Natural killer cell (primary cell): ENCODE measurements at regions not wholly inside any gene's neighbourhood (a gene's known extent, or its start where the extent isn't known, plus 50 kb on each side); places are given as distances from the start of the nearest gene placed in this dataset.
"Not testable (repeated sequence)": the region's sequence is repeated elsewhere in the genome, so short reads cannot be mapped to it uniquely, and the experiment has no call there.

Experiments used
- ATAC-seq, 3 donors: fragments of 150-1000 bp in 2 of 3; fragments of 200-7000 bp in 1 of 3; cut with Tn5 transposase; 1 replicate in 1 of 3; 2 replicates in 2 of 3; pipeline ENCODE4 v1.10.0; 2021; ENCODE audit warnings: mild to moderate bottlenecking in 2 of 3, moderate library complexity in 2 of 3
- DNase-seq, 2 donors: peaks; one replicate each; pipeline versions ENCODE4 v3.0.0 to v3.0.0-alpha.2; 2013 to 2021; ENCODE audit warnings: mixed read lengths in 1 of 2
- H3K27ac ChIP-seq: one replicate; pipeline ENCODE4 v1.5.1; 2013; ENCODE audit warnings: mild to moderate bottlenecking, low read length
- H3K27me3 ChIP-seq: one replicate; pipeline ENCODE4 v1.6.1; 2013; ENCODE audit warnings: low read length; ENCODE audit not compliant: control insufficient read depth, insufficient read depth
- H3K36me3 ChIP-seq: one replicate; pipeline ENCODE4 v1.6.1; 2013; ENCODE audit warnings: low read length; ENCODE audit not compliant: control insufficient read depth, insufficient read depth
- H3K4me1 ChIP-seq: one replicate; pipeline ENCODE4 v1.6.1; 2013; ENCODE audit warnings: low read length; ENCODE audit not compliant: control insufficient read depth, insufficient read depth
- H3K4me3 ChIP-seq: one replicate; pipeline ENCODE4 v1.5.1; 2013; ENCODE audit warnings: low read length
- H3K9me3 ChIP-seq: one replicate; pipeline ENCODE4 v1.6.1; 2013; ENCODE audit warnings: low read length; ENCODE audit not compliant: control insufficient read depth, insufficient read depth
- H3K27ac Mint-ChIP-seq, 2 donors: one replicate each; pipeline ENCODE4 v1.8.0; 2022; ENCODE audit warnings: mild to moderate bottlenecking in 2 of 2, mixed read lengths in 2 of 2, moderate library complexity in 1 of 2
- H3K27me3 Mint-ChIP-seq, 2 donors: one replicate each; pipeline ENCODE4 v1.8.0; 2022; ENCODE audit warnings: low read depth in 2 of 2, mixed read lengths in 2 of 2
- H3K36me3 Mint-ChIP-seq: one replicate; pipeline ENCODE4 v1.8.0; 2022; ENCODE audit warnings: mixed read lengths
- H3K4me1 Mint-ChIP-seq, 2 donors: one replicate each; pipeline ENCODE4 v1.8.0; 2022; ENCODE audit warnings: mixed read lengths in 2 of 2
- H3K4me3 Mint-ChIP-seq: one replicate; pipeline ENCODE4 v1.8.0; 2022; ENCODE audit warnings: mild to moderate bottlenecking, moderate library complexity, mixed read lengths
- H3K9me3 Mint-ChIP-seq, 2 donors: one replicate each; pipeline ENCODE4 v1.8.0; 2022; ENCODE audit warnings: mixed read lengths in 2 of 2
- CTCF ChIP-seq: fragments of 200-600 bp; IDR thresholded peaks from one replicate; pipeline ENCODE4 v1.8.0; 2022; ENCODE audit warnings: antibody characterized with exemption
- WGBS: methylation state at CpG from one replicate; pipeline ENCODE4 v1.1.7; 2013; ENCODE audit warnings: missing lambda C conversion rate; ENCODE audit not compliant: insufficient coverage; 5-methylcytosine and 5-hydroxymethylcytosine counted together
- intact Hi-C: fragments of 100-400 bp; cut with micrococcal nuclease; formaldehyde crosslinking; loops from one replicate; pipeline ENCODE4 v1.14.2; 2022

DNA sequence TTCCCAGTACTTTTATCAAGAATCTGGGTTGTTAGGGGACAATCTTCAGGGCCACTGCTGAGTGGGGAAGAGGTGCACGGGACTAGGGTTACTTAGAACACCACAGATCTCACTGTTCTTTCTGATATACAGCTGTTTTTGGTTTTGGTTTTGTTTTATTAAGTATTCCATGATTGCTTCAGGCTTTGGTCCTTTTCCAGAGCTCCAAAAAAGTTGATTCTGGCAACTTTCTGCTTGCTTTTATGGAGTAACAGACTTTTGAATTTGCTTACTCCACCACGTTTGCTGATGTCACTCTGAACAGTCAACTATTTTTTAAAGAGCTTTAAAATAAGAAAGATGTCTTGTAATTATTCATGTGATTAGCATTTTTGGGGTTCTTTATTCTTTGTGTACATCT lies 368.1 kb upstream of the FOXG1 start:
- Histone ChIP-seq H3K4me3 (no peak overlapping the region), H3K27me3 (no peaks in the 10 kb centered on the region), H3K36me3 (no peaks in the 10 kb centered on the region), H3K4me1 (no peaks in the 10 kb centered on the region), H3K9me3 (no peaks in the 10 kb centered on the region), H3K27ac (no peak overlapping the region)
- no peak for ATAC-seq
- WGBS: 73% methylated on average over 2 of the region's 2 CpGs
- peaks cover 12% of the 10 kb centered on the region for H3K36me3 Mint-ChIP-seq
- H3K4me3 Mint-ChIP-seq: no peak overlapping the region
- H3K27ac Mint-ChIP-seq: no peak overlapping the region
- H3K9me3 Mint-ChIP-seq: peaks cover 7 to 14% of the 10 kb centered on the region in 2 donors
- DNase-seq: no peak
- intact Hi-C loops: no loop called here
- no peak for TF ChIP-seq CTCF
- no peaks in the 10 kb centered on the region for H3K4me1 Mint-ChIP-seq
- H3K27me3 Mint-ChIP-seq: no peaks in the 10 kb centered on the region

DNA sequence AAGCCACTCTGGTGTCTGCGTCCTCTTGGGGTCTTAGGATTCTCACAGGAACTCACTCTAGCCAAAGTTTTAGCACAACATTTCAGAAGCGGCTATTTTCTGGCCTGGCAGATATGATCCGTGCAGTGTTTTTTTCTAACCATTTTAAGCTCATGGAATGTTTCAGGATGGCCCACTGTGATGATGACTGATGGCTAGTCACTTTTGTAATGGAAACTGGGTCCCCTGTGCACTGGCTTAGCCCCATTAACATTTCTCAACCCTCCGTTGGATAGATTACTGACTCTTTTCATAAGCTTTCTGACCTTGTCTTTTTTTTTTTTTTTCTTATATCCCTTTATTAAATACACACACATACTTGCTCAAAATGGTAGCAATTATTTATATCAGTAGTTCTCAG lies 364.9 kb upstream of the FOXG1 start:
- H3K27me3 Mint-ChIP-seq, intact Hi-C loops, ATAC-seq, H3K9me3 ChIP-seq, H3K4me3 ChIP-seq, H3K27me3 ChIP-seq, H3K27ac Mint-ChIP-seq, H3K36me3 ChIP-seq, H3K4me3 Mint-ChIP-seq, DNase-seq, H3K4me1 Mint-ChIP-seq, H3K4me1 ChIP-seq, H3K27ac ChIP-seq, H3K9me3 Mint-ChIP-seq: not testable (repeated sequence)
- H3K36me3 Mint-ChIP-seq: peaks cover 12% of the 10 kb centered on the region
- WGBS: no CpG with 5 or more reads among the region's 4 CpGs

GRCh38 chr14:28406196-28406595 lies 360.4 kb upstream of the FOXG1 start:
- H3K36me3 Mint-ChIP-seq: no peaks in the 10 kb centered on the region
- intact Hi-C loops: no loop called here
- no peak for ATAC-seq
- no peaks in the 10 kb centered on the region for H3K4me1 Mint-ChIP-seq
- no peak for TF ChIP-seq CTCF
- H3K27me3 Mint-ChIP-seq: no peaks in the 10 kb centered on the region
- H3K27ac Mint-ChIP-seq: no peak overlapping the region
- Histone ChIP-seq H3K27me3 (no peaks in the 10 kb centered on the region), H3K9me3 (no peaks in the 10 kb centered on the region), H3K4me3 (no peak overlapping the region), H3K36me3 (no peaks in the 10 kb centered on the region), H3K27ac (no peak overlapping the region), H3K4me1 (no peaks in the 10 kb centered on the region)
- peaks cover 10 to 15% of the 10 kb centered on the region in 2 donors for H3K9me3 Mint-ChIP-seq
- 71% methylated on average over 2 of the region's 2 CpGs for WGBS
- H3K4me3 Mint-ChIP-seq: no peak overlapping the region
- no peak for DNase-seq

- no peak overlapping the region for H3K4me3 Mint-ChIP-seq
- H3K36me3 ChIP-seq: no peaks in the 10 kb centered on the region
- H3K4me3 ChIP-seq: no peak overlapping the region
- peaks cover 12 to 15% of the 10 kb centered on the region in 2 donors for H3K9me3 Mint-ChIP-seq
- no peaks in the 10 kb centered on the region for H3K27me3 ChIP-seq
- 88% methylated on average over 1 of the region's 3 CpGs for WGBS
- H3K36me3 Mint-ChIP-seq: no peaks in the 10 kb centered on the region
- DNase-seq (no peak), ATAC-seq (no peak)
- no peaks in the 10 kb centered on the region for H3K9me3 ChIP-seq
- no peaks in the 10 kb centered on the region for H3K4me1 ChIP-seq
- H3K4me1 Mint-ChIP-seq: no peaks in the 10 kb centered on the region
- no peaks in the 10 kb centered on the region for H3K27me3 Mint-ChIP-seq
- intact Hi-C loops: no loop called here
- H3K27ac Mint-ChIP-seq: no peak overlapping the region
- no peak overlapping the region for H3K27ac ChIP-seq
- no peak for TF ChIP-seq CTCF
Measured at GRCh38 chr14:28407031-28407825, 359.4 kb upstream of the FOXG1 start.
